ENCODE measurements at regions not wholly inside any gene's neighbourhood (a gene's known extent, or its start where the extent isn't known, plus 50 kb on each side); places are given as distances from the start of the nearest gene placed in this dataset.

- TF ChIP-seq CTCF (conservative IDR thresholded peaks at IDR 0.05; ENCODE audit: low read depth in 2 of 2) (no peak), POLR2AphosphoS5 (IDR thresholded peaks at IDR 0.05; ENCODE audit: low read depth) (no peak)
These were observed 316.5 kb upstream of the ZFHX3 start (continued) for GRCh38 chr16:73364413-73364812.

- no peaks in the 10 kb centered on the region; the same call in 1 of the 2 replicates for H3K36me3 ChIP-seq (ENCODE audit: insufficient read depth)
- peaks cover 11% of the 10 kb centered on the region for H3K4me1 ChIP-seq (ENCODE audit: insufficient read depth)
- Mint-ChIP-seq H3K36me3 (ENCODE audit: low read depth) (no peaks in the 10 kb centered on the region; the same call in 2 of the 3 replicates), H3K4me3 (no peak overlapping the region), H3K27me3 (ENCODE audit: insufficient read depth, low read depth, poor library complexity) (no peaks in the 10 kb centered on the region), H3K9me3 (no peaks in the 10 kb centered on the region), H3K4me1 (peaks cover 13% of the 10 kb centered on the region), H3K27ac (no peak overlapping the region)
- no peaks in the 10 kb centered on the region for H3K79me2 ChIP-seq (replicated peaks; ENCODE audit: insufficient read depth)
- no peak overlapping the region for H2AFZ ChIP-seq
- H3K27ac ChIP-seq (ENCODE audit: low read depth) = no peak overlapping the region
- ATAC-seq (no peak), DNase-seq (ENCODE audit: low spot score) (no peak)
- peaks cover 8% of the 10 kb centered on the region for H3K9me2 ChIP-seq (ENCODE audit: insufficient read depth)
- H3K4me3 ChIP-seq = no peak overlapping the region
- H4K20me1 ChIP-seq (replicated peaks; ENCODE audit: insufficient read depth) = no peaks in the 10 kb centered on the region
- H3K27me3 ChIP-seq (ENCODE audit: insufficient read depth) = no peaks in the 10 kb centered on the region
- no peak overlapping the region for H3K4me2 ChIP-seq
- no peaks in the 10 kb centered on the region for H3F3A ChIP-seq (replicated peaks; ENCODE audit: low read depth)
- TF ChIP-seq JUNB (IDR thresholded peaks at IDR 0.05; ENCODE audit: unreplicated experiment) = no peak
- TF ChIP-seq POLR2AphosphoS5 (IDR thresholded peaks at IDR 0.05; ENCODE audit: low read depth) = no peak
- TF ChIP-seq STAT1 (IDR thresholded peaks at IDR 0.05; ENCODE audit: unreplicated experiment) = no peak
- TF ChIP-seq EZH2phosphoT487 (IDR thresholded peaks at IDR 0.05; ENCODE audit: unreplicated experiment) = no peak
- no peak for TF ChIP-seq REST (IDR thresholded peaks at IDR 0.05; ENCODE audit: unreplicated experiment)
- TF ChIP-seq ZNF114 (CRISPR knock-in tag; IDR thresholded peaks at IDR 0.05) = no peak
- no peak for TF ChIP-seq CREB1 (CRISPR knock-in tag; IDR thresholded peaks at IDR 0.05; ENCODE audit: low read depth)
- no peak for TF ChIP-seq CTCF (conservative IDR thresholded peaks at IDR 0.05; ENCODE audit: low read depth in 2 of 2)
- no peak for TF ChIP-seq ETS1 (IDR thresholded peaks at IDR 0.05)
- no peak for TF ChIP-seq EZH2 (IDR thresholded peaks at IDR 0.05; ENCODE audit: low read depth, unreplicated experiment)
- TF ChIP-seq NANOG (IDR thresholded peaks at IDR 0.05; ENCODE audit: borderline replicate concordance) = no peak
- TF ChIP-seq ZNF331 (CRISPR knock-in tag; IDR thresholded peaks at IDR 0.05; ENCODE audit: low read depth) = no peak
These were observed 313.1 kb upstream of the ZFHX3 start for GRCh38 chr16:73361061-73361460.
